ENCODE measurements at regions not wholly inside any gene's neighbourhood (a gene's known extent, or its start where the extent isn't known, plus 50 kb on each side); places are given as distances from the start of the nearest gene placed in this dataset.
"Not testable (repeated sequence)": the region's sequence is repeated elsewhere in the genome, so short reads cannot be mapped to it uniquely, and the experiment has no call there.

- no peak for DNase-seq
Measured at GRCh38 chr7:145252031-145252430, 416.2 kb upstream of the TPK1 start.

GRCh38 chr7:145224775-145225174 is 388.9 kb upstream of the TPK1 start:
- no peak for DNase-seq

GRCh38 chr7:145219461-145219860 is 383.6 kb upstream of the TPK1 start:
- DNase-seq = no peak

- no peak for DNase-seq
Measured at GRCh38 chr7:145216866-145217265, 381.0 kb upstream of the TPK1 start.

GRCh38 chr7:145212050-145212449 is 376.2 kb upstream of the TPK1 start:
- no peak for DNase-seq

GRCh38 chr7:145211211-145211610 is 375.4 kb upstream of the TPK1 start:
- no peak for DNase-seq

GRCh38 chr7:145193951-145194350 is 358.1 kb upstream of the TPK1 start:
- no peak for DNase-seq

GRCh38 chr7:145184956-145185355 is 349.1 kb upstream of the TPK1 start:
- DNase-seq = no peak

GRCh38 chr7:145183069-145183468 is 347.2 kb upstream of the TPK1 start:
- DNase-seq = no peak

GRCh38 chr7:145175366-145175765 is 339.5 kb upstream of the TPK1 start:
- DNase-seq = no peak

- no peak for DNase-seq
Measured at GRCh38 chr7:145169908-145170307, 334.1 kb upstream of the TPK1 start.

- no peak for DNase-seq
Measured at GRCh38 chr7:145168879-145169278, 333.0 kb upstream of the TPK1 start.

GRCh38 chr7:145168427-145168826 is 332.6 kb upstream of the TPK1 start:
- DNase-seq = no peak

GRCh38 chr7:145156834-145157233 is 321.0 kb upstream of the TPK1 start:
- DNase-seq = no peak

GRCh38 chr7:145152589-145152988 is 316.7 kb upstream of the TPK1 start:
- DNase-seq = no peak

GRCh38 chr7:145151676-145152075 is 315.8 kb upstream of the TPK1 start:
- no peak for DNase-seq

GRCh38 chr7:145147865-145148264 is 312.0 kb upstream of the TPK1 start:
- no peak for DNase-seq

GRCh38 chr7:145143685-145144084 is 307.8 kb upstream of the TPK1 start:
- no peak for DNase-seq

- DNase-seq = no peak
Measured at GRCh38 chr7:145134377-145134776, 298.5 kb upstream of the TPK1 start.

- no peak for DNase-seq
Measured at GRCh38 chr7:145123502-145123901, 287.6 kb upstream of the TPK1 start.

- peak; percentile 40 for DNase-seq
Measured at GRCh38 chr7:145106001-145106400, 270.1 kb upstream of the TPK1 start.

GRCh38 chr7:145105561-145105960 is 269.7 kb upstream of the TPK1 start:
- DNase-seq = no peak

GRCh38 chr7:145104400-145104799 is 268.5 kb upstream of the TPK1 start:
- DNase-seq = no peak

- not testable (repeated sequence) for DNase-seq
Measured at GRCh38 chr7:145102199-145102598, 266.3 kb upstream of the TPK1 start.

- no peak for DNase-seq
Measured at GRCh38 chr7:145092766-145093165, 256.9 kb upstream of the TPK1 start.

- DNase-seq = no peak
Measured at GRCh38 chr7:145088111-145088745, 252.4 kb upstream of the TPK1 start.
